GM18868 (cell line): ENCODE measurements at regions not wholly inside any gene's neighbourhood (a gene's known extent, or its start where the extent isn't known, plus 50 kb on each side); places are given as distances from the start of the nearest gene placed in this dataset.

Experiments used
- ATAC-seq: cut with Tn5 transposase; IDR thresholded peaks from one replicate; pipeline ENCODE4 v1.9.1; 2021; ENCODE audit warnings: mild to moderate bottlenecking, moderate library complexity; ENCODE audit not compliant: unreplicated experiment

DNA sequence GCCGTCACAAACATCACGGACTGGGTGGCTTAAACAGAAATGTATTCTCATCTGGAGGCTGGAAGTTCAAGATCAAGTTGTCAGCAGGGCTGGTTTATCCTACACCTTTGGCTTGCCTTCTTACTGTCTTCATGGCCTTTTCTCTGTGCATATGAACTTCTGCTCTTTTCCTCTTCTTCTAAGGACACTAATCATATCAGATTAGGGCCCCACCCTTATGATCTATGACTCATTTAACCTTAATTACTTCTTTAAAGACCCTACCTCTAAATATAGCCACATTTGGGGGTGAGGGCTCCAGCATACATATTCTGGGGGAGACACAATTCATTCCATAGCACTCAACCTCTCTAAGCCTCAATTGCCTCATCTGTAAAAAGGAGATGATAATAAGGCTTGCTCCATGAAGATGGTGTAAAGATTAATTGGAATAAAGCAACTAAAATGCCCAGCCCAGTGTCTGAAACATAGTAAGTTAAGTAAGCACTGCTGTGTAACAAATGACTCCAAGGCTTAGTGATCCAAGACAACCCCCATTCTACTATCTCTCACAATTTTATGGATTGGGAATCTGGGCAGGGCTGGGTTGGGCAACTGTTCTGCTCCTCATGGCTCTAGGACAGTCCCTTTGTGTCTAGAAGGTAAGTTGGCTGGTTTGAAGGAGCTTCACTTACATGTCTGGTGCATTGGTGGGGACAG lies 119.8 kb downstream of the BANF2 start:
- no peak for ATAC-seq

DNA sequence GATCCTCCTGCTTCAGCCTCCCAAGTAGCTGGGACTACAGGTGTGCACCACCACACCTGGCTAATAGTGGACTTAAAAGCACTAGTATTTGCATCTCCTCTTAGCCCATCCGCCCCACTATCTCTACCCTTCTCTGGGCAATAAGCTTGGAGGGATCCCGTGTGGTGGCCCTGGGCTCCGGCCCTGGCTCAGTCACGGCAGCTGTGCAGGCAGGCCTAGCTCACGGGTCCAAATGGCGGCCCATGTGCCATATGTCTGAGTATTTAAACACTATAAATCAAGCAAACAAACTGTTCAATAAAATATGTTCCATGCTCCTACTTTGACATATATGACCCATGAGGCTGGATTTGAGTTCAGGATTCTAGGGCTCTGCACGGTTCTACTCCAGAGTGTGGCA lies 118.4 kb downstream of the BANF2 start:
- no peak for ATAC-seq

- no peak for ATAC-seq
Observed at GRCh38 chr20:17816804-17817587, 117.2 kb downstream of the BANF2 start.

DNA sequence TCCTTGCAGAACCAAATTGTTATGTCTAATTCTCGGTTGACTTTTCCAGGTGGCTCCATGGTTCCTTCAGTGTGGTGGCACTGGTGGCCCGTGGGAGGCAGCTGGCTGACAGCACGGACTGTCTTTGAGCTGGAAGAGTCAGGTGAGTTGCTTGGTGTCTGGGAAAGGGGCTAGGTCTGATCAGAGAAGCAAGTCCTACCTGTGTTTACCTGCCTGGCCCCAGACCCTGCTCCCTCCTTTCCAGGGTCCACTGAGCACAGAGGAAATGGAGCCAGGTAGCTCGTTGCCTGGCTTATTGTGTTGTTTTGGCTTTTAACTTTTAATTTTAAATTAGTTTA lies 111.8 kb downstream of the BANF2 start:
- no peak for ATAC-seq

- no peak for ATAC-seq
Observed at GRCh38 chr20:17810847-17811627, 111.3 kb downstream of the BANF2 start.

DNA sequence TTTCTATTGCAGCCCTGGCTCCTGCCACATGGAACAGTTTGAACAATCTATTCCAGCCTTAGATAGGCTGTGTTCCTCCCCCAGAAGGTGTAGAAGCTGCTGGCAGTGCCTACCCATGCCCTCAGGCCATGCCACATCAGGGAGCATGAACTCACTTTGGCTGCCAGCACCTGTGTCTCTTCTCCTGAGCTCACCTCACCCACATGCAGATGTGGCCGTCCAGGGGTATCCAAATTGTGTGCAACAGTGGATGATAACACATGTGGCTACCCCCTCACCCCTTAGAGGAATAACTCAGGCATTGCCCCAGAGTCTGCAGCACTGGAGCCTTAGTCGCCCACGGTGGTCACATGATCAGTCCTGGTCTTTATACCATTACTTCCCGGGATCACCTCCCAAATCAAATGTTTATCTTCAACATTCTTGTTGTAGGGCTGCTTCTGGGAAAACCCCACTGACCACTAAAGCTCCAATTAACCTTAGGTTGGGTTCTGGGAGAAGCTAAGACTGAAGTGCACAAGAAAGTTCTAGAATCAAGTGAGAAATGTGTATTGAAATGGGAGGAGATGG lies 110.4 kb downstream of the BANF2 start:
- ATAC-seq: no peak

DNA sequence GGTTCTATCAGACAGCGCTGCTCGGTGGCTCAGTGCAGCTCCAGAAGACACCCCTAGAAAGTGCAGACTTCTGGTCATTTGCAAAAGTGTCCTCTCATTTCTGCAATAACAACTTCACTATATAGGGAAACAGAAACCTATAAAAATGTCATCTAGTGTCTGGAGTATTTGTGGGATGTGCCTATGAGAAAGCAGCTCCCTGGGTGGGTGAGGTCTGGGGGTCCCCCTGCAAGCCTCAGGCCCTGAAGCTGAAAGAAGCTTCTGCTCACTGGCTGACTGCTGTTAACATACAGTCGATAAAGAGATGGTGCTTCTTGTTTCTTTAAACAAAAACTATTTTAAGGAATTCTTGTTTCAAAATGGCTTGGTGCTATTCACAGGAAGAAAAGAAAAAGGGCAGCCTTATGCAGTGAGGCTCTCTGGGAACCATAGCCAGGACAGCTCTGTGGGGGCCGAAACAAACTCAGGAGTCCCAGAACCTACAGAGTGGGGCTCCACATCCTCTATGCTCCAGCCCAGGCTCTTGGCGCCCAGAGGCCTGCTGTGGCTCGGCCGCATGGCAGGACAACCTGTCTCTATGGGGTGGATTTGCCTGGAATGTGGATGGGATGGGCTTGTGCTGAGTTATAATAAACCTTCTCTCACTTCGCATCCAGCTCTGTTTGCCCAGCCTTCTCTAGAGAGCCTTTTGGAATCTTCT lies 109.7 kb downstream of the BANF2 start:
- no peak for ATAC-seq

DNA sequence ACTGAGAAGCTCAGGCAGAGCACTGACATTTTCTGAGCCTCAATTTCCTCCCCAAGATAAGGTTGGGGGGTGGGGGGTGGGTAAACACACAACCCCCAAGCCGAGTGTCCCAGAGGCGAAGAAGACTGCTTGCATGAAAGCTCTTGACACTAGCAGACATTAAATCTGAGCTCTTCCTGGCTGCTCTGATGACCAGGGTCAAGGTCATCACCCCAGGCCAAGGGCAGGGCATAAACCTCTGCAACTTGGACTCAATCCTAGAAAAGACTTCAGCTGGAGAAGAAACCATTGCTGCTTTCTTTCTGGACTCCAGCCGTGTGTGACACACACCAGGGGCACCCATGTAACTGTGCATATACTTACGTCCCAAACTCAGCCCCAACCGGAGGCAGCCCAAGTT lies 109.0 kb downstream of the BANF2 start:
- no peak for ATAC-seq

- no peak for ATAC-seq
Observed at GRCh38 chr20:17808357-17808756, 108.6 kb downstream of the BANF2 start.

DNA sequence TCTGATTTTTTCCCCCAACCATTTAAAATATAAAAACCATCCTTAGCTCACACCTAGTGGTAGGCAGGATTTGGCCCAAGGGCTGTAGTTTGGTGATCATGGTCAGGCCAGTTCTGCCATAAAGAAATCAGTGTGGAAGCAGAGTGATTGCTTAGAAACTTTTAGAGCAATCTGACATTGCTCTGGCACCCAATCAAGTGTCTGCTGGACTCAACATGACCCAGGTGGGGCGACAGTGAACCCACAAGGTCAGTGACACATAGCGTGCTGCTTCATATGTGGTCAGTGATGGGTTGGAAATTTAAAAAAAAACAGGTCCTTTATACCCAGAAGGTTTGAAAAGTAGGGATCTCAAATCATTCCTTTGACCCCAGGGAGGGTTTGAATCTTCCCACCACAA lies 107.9 kb downstream of the BANF2 start:
- ATAC-seq: no peak

DNA sequence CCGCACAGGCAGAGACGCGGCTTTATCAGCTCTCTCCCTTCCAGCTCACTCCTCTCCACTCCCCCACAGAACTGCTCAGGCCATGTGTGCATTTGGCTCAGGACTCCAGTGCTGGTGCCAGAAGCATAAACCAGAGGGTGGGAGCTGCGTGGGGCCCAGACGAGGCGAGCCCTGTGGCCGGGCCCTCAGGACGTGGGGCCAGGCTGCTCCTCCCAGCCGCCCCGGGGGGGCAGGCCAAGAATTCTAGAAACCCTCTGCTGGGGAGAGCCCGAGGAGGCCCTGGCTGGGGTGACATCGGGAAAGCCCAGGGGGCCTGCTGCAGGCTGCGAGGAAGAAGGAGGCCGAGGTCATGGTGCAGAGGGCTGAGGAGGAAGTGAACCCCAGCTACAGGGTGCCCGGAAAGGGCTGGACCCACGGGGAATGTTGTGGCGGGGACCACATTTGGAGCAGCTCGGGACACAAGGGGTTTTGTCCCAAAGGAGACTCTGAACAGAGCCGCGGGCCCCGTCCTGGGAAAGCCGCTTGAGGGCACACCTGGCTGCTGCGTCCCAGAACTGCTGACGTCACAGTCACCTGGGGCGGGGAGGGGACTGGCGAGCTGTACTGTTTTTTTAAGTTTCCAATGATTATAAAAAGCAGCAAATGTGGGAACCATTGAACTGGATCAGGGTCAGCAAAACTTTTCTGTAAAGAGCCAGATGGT lies 107.1 kb downstream of the BANF2 start:
- ATAC-seq: no peak

DNA sequence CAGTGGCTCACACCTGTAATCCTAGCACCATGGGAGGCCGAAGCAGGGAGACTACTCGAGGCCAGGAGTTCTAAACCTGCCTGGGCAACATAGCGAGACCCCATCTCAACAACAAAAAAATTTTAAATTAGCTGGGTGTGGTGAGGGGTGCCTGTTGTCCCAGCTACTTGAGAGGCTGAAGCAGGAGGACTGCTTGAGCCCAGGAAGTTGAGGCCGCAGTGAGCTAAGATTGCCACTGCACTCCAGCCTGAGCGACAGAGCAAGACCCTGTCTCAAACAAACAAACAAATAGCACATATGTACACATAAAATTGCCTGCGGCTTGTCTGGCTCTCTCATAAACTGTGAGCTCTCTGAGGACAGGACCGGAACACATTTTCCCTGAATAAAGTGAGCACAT lies 106.3 kb downstream of the BANF2 start:
- no peak for ATAC-seq

GRCh38 chr20:17803765-17804164 lies 104.0 kb downstream of the BANF2 start:
- ATAC-seq: no peak

DNA sequence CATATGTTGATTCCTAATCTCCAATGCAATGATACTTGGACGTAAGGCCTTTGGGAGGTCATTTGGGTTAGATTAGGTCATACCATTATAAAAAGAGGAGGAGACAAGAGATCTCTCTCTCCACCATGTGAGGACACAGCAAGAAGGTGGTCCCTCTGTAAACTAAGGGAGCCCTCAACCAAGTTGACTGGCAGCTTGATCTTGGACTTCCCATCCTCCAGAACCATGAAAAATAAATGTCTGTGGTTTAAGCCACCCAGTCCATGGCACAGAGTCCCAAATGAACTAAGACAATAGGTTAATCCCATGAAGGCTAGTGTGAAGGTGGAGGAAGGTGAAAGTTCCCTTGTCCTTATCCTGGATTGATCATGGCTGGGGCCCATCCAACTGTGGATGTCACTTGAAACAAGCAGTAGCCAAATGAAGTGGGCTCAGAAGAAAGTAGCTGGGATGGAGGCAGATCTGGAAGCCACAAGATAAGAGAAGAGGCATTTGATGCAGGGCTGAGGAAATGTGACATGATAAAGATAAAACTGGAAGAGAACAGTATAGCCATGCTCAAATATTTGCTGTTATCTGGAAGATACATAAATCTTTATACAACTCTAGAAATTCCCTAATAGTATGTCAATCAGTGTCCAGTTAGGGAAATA lies 99.9 kb downstream of the BANF2 start:
- no peak for ATAC-seq

- no peak for ATAC-seq
Observed at GRCh38 chr20:17798601-17799000, 98.8 kb downstream of the BANF2 start.

GRCh38 chr20:17797579-17797978 lies 97.8 kb downstream of the BANF2 start:
- ATAC-seq: no peak

DNA sequence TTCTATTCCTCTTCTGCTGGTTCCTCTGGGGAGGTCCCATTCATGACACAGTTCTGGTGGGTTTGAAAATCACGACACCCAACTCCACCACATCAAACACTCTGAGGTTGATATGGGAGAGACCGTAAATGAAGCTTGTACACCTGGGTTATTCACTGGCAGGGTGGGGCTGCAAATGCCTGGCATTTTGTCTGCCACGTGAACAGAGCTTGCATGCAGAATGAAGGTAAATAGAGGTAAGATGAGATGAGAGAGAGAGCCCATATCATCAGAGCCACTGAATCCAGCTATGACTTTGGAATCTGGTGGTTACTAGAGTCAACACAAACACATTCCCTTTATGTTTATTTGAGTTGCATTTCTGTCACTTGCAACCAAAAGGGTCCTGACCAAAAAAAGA lies 97.4 kb downstream of the BANF2 start:
- ATAC-seq: no peak

GRCh38 chr20:17796091-17796563 lies 96.4 kb downstream of the BANF2 start:
- ATAC-seq: no peak

DNA sequence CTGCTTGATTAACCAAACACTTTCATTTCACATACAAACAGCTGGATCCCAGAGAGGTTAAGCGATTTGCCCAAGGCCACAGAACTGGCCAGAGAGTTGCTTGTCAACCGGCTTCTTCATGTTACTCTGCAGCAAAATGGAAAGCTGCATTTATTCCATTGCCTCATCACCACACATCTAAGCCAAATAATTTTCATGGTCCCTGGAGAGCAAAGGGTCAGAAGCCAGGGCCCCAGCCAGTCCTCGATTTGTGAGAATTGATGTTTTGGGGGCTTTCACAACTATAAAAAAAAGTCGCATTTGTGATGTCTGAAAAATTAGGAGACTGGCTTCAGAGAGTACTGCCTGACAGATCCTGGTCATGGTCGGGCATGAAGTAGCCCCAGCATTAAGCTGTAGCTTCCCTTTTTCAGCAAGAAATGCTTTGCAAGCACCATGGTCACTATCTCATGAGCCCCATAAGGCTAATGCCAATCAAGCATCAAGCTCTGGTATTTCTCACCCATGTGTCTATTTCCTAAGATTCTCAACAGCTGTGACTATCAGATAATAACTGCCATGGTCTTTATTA lies 95.8 kb downstream of the BANF2 start:
- ATAC-seq: no peak
